MM.1S (cell line): ENCODE measurements at regions not wholly inside any gene's neighbourhood (a gene's known extent, or its start where the extent isn't known, plus 50 kb on each side); places are given as distances from the start of the nearest gene placed in this dataset.

Experiments
- EZH2 ChIP-seq: fragments of 300-600 bp; sonication (generic); optimal IDR thresholded peaks from 2 replicates; pipeline ENCODE3; 2017; ENCODE audit warnings: low read depth, mild to moderate bottlenecking, antibody characterized with exemption, low read length, mixed read lengths
- EZH2phosphoT487 ChIP-seq: fragments of 300-600 bp; sonication (generic); IDR thresholded peaks from 2 replicates; pipeline ENCODE4 v1.6.1; 2018; ENCODE audit warnings: antibody characterized with exemption, low read length
- TF ChIP-seq, protein P1 (sequence below): fragments of 300-600 bp; sonication (generic); IDR thresholded peaks from 2 replicates; pipeline ENCODE4 v1.5.1; 2016; ENCODE audit warnings: antibody characterized with exemption, low read length, mixed read lengths

DNA sequence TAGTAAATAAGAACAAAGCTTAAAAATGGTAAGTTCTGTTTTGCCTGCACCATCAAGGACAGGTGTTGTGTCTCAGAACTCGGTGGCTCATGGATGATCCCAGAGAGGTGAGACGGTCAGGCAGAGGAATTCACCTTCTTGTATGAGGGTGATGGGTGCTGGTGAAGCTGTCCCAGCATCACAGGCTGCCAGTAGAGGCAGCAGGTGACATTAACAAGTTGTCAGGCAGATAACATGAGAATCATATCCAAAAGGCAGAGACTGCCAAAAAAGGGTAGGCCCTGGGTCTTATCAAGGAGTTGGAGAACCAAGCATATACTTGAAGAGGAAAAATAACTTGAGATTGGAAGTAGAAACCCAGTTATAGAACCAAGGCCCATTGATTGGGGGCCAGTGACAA lies 437.8 kb downstream of the DYNC2H1 start:
- TF ChIP-seq, protein P1, sequence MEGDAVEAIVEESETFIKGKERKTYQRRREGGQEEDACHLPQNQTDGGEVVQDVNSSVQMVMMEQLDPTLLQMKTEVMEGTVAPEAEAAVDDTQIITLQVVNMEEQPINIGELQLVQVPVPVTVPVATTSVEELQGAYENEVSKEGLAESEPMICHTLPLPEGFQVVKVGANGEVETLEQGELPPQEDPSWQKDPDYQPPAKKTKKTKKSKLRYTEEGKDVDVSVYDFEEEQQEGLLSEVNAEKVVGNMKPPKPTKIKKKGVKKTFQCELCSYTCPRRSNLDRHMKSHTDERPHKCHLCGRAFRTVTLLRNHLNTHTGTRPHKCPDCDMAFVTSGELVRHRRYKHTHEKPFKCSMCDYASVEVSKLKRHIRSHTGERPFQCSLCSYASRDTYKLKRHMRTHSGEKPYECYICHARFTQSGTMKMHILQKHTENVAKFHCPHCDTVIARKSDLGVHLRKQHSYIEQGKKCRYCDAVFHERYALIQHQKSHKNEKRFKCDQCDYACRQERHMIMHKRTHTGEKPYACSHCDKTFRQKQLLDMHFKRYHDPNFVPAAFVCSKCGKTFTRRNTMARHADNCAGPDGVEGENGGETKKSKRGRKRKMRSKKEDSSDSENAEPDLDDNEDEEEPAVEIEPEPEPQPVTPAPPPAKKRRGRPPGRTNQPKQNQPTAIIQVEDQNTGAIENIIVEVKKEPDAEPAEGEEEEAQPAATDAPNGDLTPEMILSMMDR: no peak
- TF ChIP-seq EZH2 (no peak), EZH2phosphoT487 (no peak)
